ENCODE measurements at regions not wholly inside any gene's neighbourhood (a gene's known extent, or its start where the extent isn't known, plus 50 kb on each side); places are given as distances from the start of the nearest gene placed in this dataset.
"Not testable (repeated sequence)": the region's sequence is repeated elsewhere in the genome, so short reads cannot be mapped to it uniquely, and the experiment has no call there.

- no peak for ATAC-seq
These were observed 254.9 kb upstream of the CWC22 start for GRCh38 chr2:180261976-180262375.

- no peak for ATAC-seq
These were observed 251.5 kb upstream of the CWC22 start for GRCh38 chr2:180258579-180258978.

GRCh38 chr2:180258041-180258537 is 251.0 kb upstream of the CWC22 start:
- ATAC-seq, result no peak

DNA sequence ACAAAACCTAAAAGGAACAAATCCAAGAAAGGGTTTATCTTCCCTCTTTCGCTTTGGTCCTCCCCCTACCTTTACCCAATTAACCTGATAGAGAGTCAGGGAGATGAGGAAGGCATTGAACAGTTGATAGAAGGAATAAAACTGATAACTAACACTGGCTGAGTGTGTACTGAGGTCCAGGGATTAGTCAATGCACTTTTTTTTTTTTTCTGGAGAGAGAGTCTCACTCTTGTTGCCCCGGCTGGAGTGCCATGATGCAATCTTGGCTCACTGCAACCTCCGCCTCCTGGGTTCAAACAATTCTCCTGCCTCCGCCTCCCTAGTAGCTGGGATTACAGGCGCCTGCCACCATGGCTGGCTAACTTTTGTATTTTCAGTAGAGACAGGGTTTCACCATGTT is 250.2 kb upstream of the CWC22 start:
- ATAC-seq, result no peak

DNA sequence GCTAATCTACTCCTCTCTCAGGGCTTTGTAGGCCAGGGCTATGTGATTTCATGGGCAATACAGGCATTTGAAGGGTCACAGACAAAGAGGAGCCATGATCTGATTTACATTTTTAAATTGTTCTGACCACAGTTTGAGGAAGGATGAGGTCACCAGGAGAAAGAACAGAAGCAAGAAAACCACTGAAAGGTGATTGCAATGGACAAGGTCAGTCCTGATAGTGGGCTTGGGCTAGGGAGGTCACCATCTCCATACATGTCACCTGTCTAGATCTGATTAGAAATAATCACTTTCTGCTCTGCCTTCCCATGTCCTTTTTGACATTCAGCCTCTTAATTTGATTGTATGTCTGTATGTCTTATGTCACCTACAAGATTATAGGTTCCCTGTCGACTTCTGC is 248.9 kb upstream of the CWC22 start:
- ATAC-seq, result no peak

DNA sequence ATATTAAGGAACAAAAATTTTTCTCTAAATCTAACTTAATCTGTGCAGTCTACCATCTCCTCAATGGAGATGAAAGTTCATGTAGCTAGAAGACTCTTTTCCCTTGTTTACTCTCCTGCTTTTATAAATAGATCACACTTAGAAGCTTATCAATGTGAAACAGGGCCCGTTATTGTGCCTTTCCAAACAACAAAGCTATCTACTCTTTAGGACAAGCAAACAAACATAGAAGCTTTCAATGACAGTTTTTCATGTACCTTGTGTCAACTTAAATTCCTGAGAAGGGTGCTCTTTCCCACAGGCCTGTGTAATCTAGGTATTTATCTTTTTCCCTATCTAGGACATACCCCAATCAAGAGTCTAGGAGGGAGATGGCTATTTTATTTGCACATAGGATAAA is 247.8 kb upstream of the CWC22 start:
- no peak for ATAC-seq

GRCh38 chr2:180247658-180248057 is 240.6 kb upstream of the CWC22 start:
- no peak for ATAC-seq

DNA sequence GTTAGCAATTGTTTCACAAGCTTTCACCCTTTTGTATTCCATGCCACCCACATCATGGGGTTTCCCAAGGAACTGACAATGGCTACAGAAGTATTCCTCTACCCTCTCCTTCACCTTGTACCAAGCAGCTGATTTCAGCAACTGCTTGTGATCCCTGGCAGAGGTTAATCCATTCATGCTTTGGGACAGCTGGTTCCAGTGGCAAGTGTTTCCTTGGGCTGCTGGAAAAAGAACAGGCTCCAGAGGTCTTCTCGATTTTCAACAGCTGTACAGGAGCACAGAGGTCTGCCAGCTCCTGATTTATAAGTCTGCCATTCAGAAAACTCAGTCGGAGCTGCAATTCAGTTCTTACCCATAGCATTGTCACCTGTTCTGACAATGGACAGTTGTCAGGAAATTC is 239.2 kb upstream of the CWC22 start:
- no peak for ATAC-seq

DNA sequence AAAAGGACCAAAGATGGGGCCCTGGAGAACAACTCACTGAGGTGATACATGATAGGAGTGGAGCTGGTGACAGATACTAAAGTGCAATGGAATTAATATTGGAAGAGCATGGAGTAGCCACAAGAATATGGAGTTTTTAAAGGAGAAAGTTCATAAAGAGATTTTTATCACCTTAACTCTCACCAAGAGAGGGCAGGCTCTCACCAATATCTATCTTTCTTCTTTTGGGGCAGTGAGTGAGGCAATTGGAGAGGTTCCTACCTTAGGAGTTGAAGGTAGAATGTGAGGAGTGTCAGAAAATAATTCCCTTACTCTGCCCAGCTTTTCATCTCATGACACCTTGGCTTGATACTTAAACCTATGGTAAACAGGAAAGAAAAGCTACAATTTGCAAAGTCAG is 233.7 kb upstream of the CWC22 start:
- peak; percentile 43 for ATAC-seq

- ATAC-seq, result no peak
These were observed 231.6 kb upstream of the CWC22 start for GRCh38 chr2:180238729-180239128.

GRCh38 chr2:180236061-180236460 is 229.0 kb upstream of the CWC22 start:
- not testable (repeated sequence) for ATAC-seq

DNA sequence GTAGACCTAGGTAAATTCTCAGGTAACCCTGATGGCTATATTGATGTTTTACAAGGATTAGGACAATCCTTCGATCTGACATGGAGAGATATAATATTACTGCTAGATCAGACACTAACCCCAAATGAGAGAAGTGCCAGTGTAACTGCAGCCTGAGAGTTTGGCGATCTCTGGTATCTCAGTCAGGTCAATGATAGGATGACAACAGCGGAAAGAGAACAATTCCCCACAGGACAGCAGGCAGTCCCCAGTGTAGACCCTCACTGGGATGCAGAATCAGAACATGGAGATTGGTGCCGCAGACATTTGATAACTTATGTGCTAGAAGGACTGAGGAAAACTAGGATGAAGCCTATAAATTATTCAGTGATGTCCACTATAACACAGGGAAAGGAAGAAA is 228.4 kb upstream of the CWC22 start:
- ATAC-seq, result not testable (repeated sequence)

GRCh38 chr2:180234991-180235390 is 227.9 kb upstream of the CWC22 start:
- not testable (repeated sequence) for ATAC-seq

- ATAC-seq, result no peak
These were observed 223.9 kb upstream of the CWC22 start for GRCh38 chr2:180231015-180231414.

DNA sequence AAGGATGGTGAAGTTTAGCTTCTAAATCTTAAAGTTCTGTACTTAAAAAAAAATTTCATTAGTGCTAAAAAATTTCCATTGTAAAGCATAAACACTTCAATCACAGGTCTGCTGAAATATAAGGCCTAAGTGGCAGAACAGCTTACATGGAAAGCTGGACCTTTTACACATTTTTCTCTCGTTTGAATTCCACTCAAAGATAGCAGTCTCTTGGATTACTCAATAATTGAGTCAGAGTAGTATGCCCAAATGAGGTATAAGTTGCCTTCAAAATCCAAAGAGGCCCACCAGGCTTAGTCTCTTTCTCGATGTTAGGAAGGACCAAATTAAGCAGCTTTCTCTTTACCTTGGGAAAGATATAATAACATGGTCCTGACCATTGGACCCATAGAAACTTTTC is 220.4 kb upstream of the CWC22 start:
- no peak for ATAC-seq

DNA sequence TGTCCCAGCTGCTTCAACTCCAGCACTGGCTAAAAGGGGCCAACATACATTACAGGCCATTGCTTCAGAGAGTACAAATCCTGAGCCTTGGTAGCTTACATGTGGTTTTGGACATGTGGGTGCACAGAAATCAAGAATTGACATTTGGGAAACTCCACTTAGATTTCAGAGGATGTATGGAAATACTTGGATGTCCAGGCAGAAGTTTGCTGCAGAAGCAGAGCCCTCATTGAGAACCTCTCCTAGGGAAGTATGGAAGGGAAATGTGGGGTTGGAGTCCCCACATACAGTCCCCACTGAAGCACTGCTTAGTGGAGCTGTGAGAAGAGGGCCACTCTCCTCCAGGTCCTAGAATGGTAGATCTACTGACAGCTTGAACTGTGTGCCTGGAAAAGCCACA is 218.0 kb upstream of the CWC22 start:
- no peak for ATAC-seq

GRCh38 chr2:180222644-180223043 is 215.5 kb upstream of the CWC22 start:
- ATAC-seq, result peak; percentile 100

GRCh38 chr2:180219491-180219890 is 212.4 kb upstream of the CWC22 start:
- no peak for ATAC-seq

GRCh38 chr2:180208841-180209240 is 201.7 kb upstream of the CWC22 start:
- no peak for ATAC-seq

DNA sequence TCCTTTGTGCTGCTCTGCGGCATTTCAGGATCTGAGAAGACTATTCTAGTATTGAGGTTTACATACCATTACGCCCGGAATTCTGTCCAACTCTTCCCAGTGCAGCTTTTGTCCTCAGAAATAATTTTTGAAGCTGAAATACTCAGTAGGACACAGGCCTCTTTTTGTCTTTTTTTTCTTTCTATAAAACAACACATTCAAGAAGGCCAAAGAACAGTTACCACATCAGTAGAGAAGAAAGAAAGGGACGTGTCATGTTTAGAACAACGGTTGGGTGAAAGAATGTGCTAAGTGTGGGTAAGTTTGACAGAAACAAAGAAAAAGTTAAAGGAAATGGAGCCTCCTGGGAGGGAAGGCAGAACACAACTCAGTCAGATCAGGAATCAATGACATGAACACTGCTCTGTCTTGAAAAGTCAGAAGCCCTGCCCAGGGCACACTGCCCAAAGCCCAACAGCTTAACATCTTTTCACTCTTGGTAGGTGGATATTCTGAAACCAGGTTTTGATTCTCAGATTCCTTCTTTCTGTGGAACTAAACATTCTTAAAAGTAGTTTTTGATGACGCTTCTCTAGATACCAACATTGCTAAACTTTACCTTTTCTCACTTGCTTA is 198.6 kb upstream of the CWC22 start:
- ATAC-seq, result no peak

GRCh38 chr2:180203972-180204371 is 196.9 kb upstream of the CWC22 start:
- peak; percentile 100 for ATAC-seq

DNA sequence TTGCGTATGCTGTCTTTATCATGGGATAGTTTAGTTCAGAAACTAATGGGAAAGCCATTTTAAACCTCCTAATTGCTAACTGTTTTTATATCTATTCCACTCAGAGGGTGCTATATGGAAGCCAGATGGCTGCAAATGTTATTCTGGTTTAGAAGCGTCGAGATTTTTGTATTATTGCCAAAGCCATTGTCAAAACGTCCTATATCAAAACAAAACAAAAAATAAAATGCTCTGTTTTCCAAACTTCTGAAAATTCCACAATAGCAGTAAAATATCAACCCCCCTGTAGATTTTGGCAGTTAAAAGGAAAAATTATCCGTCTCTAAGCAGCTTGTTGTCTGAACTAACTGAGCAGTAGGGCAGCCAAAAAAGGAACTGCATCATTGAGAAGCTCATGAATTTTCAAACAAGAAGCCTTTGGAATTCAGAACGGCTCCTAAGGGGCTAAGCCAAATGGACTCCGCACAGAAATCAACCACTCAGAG is 195.4 kb upstream of the CWC22 start:
- ATAC-seq, result no peak

DNA sequence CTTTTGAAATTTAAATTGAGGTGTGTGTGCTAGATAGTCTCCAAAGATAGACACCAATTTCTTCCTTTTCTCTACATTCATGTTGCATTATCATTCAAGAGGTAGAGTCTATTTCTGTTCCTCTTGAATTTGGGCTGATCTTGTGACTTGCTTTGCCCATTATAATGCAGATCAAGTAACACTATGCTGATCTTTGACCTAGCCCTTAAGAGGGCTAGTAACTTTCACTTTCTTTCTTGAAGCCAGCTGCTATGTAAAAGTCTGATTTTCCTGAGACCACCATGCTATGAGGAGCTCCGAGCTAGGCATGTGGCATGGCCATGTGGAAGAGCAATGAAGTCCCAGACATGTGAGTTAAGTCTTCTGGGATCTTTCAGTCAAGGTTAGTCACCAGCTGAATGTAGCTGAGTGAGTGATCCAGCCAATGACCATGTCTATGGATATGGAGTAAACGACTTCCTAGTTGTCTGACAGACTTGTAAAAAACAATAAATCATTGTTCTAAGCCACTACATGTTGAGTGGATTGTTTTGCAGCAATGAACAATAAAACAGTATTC is 189.4 kb upstream of the CWC22 start:
- peak; percentile 87 for ATAC-seq

DNA sequence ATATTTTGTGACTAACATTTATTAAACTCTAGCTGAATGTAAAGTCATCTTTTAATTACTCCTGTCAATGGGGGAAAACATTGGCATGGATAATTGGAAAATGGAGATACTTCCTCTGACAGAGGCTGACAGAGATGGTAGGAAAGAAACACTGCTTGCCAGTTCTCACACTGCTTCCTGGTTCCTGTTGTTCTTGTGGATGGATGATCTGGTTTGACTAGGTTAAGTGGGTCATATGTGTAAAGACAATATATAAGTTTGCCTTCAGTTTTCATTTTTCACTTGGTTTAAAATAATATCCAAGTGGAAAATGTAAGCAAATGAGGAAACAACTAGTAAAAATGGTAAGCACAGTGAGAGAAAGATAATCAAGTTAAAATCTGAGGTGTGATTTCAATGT is 188.8 kb upstream of the CWC22 start:
- ATAC-seq, result peak; percentile 72

Data from esophagus mucosa (tissue), 1 donor.